ENCODE measurements at regions not wholly inside any gene's neighbourhood (a gene's known extent, or its start where the extent isn't known, plus 50 kb on each side); places are given as distances from the start of the nearest gene placed in this dataset.
"Not testable (repeated sequence)": the region's sequence is repeated elsewhere in the genome, so short reads cannot be mapped to it uniquely, and the experiment has no call there.

GRCh38 chr5:17401470-17402288 is 96.4 kb upstream of the TAF11L2 start:
- DNase-seq = peak; percentile 28

DNA sequence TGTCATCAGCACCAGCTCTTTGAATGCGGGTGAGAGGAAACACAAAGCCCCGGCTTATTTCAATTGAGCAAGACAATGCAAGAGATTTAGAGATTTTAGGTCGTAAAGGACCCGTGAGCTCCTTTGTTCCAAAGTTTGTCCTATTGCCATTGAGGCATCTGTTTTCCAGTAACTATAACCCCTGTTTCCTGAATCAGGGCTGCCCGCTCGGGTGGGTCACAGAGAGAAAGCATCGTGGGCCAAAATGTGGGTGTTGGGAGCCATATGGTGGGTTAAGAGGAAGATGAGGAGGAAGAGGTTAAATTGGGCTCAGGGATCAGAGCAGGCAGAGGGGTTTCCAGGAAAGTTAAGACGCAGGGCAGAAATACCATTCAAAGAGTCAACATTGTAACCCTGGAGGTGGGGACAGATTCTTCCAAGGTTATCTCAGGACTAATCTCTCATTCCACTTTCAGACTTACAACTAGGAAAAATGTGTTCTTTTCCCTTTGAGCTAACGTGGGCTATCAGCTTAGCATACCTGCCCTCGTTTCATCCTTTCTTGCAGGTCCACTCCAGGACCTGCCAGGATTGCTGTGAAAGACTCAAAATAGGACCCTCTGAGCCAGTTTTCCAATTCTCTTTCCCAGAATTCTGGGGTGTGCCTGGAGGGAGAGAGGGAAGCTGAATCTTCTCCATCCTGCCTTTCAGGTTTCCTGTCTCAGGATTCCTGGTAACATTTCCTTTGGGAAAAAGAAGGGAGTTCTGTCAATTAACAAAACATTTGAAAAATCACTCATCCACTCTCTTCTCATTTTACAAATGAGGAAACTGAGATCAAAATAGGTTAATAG is 95.5 kb upstream of the TAF11L2 start:
- no peak for DNase-seq

DNA sequence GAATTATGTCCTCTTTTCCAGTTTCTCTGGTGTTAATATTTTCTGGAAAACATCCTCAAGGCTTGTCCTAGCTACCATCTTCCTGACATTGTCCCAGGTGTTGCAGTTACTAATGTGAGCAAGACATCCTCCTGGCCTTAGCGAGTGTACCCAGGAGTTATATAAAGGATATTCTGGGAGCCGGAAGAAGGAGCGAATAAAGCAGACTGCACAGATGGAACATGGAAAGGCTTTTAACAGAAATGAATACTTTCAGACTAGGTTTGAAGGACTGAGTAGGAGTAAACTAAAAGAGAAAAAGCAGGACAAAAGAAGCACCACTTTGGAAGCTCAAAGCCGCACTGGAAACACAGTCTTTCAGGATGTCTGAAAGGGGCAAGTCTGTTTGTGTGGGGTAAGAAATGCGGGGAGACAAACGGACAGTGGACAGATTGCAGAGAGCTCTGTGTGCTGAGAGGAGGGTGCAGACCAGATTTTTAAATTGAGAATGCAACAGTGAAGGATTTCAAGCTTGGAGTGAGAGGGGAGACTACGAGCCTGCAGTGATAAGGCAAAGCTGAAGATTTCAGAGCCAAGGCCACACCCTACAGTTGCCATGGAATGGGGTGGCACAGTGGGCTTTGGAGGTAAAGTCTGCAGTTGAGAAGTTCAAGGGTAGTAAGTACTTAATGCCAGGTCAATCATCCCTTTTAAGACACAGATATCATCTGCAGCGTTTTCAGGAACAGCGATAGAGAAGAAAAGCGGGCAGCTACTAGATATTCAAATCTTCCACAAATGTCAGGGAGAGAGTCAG is 94.1 kb upstream of the TAF11L2 start:
- DNase-seq = no peak

GRCh38 chr5:17405976-17406375 is 92.1 kb upstream of the TAF11L2 start:
- no peak for DNase-seq

DNA sequence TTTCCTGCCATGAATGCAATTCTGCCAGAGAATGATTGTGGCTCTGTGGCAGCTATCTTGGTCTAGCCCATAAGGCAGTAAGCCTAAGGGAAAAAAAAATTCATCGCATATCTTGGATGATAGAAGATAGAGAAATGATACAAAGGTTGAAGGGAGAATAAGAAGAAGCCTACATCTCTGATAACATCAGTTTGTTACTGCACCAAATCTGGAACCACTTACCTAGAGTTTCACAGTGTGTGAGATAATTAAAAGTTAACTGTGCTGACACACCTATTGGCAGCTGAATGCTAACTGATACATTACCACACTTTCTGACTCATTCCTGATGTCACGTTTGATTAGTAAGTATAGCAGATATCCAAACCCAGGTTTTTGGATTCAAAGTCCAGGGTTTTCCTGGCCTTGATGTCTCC is 91.6 kb upstream of the TAF11L2 start:
- DNase-seq = no peak

- no peak for DNase-seq
Measured at GRCh38 chr5:17411436-17412402, 86.3 kb upstream of the TAF11L2 start.

DNA sequence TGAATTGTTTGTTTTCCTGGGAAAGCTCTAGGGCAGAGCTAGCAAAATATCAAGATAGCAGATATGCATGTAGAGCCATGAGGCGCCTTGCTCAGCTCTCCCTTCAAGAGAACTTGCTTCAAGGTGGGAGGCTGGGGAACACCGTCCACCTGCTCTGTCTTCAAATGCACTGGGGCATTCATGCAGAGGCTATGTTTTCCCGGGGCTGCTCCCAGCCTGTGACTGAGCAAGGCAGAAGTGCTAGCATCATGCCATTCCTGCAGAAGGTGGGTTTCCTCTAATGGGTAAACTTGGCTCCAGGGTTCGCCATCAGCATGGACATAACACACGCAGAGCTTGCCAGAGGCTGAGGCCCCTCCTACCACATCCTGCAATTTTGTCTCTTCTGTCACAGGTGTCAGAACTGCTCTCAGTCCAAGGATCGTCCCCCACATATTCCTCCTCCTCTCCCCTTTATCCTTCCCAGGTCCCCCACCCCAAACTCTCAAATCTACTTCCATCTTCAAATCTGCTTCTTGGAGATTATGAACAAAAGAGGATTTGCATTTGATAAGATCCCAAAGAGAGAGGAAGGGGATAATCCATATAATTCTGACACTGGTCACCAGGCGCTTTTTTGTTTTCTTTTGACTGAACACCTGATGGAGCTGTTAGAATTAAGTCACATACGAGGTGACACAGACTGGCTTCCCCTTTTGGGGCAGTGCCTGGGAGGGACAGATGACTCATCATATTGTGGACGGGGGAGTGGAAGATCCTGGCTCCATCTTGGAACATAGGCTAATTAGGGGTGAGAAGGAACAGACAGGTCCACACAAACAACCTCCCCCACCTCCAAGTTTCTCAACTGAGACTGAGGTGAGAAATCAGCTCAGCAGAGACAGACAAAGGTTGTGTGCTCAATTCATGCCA is 85.0 kb upstream of the TAF11L2 start:
- DNase-seq = no peak

- no peak for DNase-seq
Measured at GRCh38 chr5:17413691-17414090, 84.3 kb upstream of the TAF11L2 start.

- DNase-seq = no peak
Measured at GRCh38 chr5:17415321-17415758, 82.7 kb upstream of the TAF11L2 start.

- not testable (repeated sequence) for DNase-seq
Measured at GRCh38 chr5:17416374-17416773, 81.7 kb upstream of the TAF11L2 start.

- DNase-seq = no peak
Measured at GRCh38 chr5:17424674-17425073, 73.4 kb upstream of the TAF11L2 start.

- no peak for DNase-seq
Measured at GRCh38 chr5:17425385-17426070, 72.5 kb upstream of the TAF11L2 start.

GRCh38 chr5:17426104-17426749 is 71.8 kb upstream of the TAF11L2 start:
- peak; percentile 75 for DNase-seq

DNA sequence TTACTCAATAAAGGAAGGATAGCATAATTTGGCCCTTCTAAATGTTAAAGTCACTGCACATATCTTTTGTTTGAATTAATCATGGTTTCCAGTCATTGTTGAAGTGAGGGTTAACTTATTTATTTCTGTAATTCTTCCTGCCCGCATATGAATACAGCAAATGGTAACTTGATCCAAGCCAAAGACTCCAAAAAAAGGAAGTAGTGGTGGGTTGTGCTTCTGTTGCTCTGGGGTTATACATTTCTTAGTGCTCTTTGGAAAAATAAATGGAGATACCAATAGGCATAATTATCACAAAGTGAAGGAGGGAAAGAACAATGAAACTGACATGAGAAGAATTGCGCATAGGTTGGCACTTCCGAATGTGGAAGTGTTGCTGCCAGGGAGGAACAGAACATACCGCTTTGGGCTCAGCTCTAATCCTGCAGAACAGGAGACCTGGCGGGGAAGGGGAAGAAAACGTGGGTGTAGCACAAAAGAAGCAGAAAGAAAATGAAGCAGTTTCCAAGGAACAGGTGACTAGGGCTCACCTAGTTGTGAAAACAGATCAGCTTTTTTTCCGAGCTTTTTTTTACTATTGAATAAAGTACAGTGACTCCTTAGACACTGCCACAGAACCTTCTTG is 69.7 kb upstream of the TAF11L2 start:
- no peak for DNase-seq

- no peak for DNase-seq
Measured at GRCh38 chr5:17429353-17429752, 68.7 kb upstream of the TAF11L2 start.

- no peak for DNase-seq
Measured at GRCh38 chr5:17430241-17430640, 67.8 kb upstream of the TAF11L2 start.

DNA sequence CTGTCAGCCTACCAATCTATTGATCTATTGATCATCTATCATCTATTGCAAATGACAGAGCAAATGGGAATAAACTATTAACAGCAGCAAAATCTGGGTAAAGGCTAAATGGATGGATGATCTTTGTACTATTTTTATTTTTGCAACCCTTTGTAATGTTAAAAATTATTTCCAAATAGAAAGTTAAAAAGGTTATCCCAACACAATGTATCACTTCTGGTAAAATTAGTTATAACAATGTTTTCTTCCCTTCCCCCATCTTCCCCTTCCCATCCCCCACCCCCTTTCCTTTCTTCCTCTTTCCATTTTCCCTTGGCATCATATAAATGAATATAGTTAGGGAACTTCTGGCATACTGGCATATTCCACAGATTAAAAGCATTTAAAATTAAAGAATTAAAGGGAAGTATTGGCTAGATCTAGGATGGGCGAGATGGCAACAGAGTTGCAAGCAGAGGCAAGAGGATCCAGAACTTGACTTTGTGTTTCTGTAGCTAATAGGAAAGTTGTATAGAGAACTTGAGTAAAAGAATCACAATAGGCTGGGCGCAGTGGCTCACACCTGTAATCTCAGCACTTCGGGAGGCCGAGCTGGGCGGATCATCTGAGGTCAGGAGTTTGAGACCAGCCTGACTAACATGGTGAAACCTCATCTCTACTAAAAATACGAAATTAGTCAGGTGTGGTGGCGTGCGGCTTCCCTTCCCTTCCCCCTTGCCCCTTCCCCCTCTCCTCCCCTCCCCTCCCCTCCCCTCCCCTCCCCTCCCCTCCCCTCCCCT is 66.6 kb upstream of the TAF11L2 start:
- DNase-seq = no peak

DNA sequence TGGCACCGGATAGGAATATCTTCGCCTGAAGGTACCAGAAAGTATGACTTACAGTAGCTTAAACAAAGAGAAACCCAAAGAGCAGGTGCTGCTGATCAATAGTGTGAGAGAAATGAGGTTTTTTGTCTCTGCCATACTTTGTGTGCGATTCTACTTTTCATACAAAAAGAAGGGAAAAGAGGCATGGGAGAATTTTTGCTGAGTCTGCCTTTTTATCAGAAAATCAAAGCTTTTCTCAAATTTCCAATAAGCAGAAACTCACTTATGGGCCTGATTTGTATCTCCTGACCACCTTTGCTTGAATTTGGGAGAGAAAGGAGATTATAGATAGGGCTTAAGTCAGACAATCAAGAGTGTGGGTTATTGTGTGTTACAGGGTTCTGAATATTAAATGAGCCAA is 65.5 kb upstream of the TAF11L2 start:
- DNase-seq = no peak
